Hematopoietic multipotent progenitor cell treated with erythropoietin and hydrocortisone succinate and interleukin-3 and kit ligand, for 6 days (in vitro differentiated cells): ENCODE measurements at regions not wholly inside any gene's neighbourhood (a gene's known extent, or its start where the extent isn't known, plus 50 kb on each side); places are given as distances from the start of the nearest gene placed in this dataset.

Experiments
- DNase-seq: peaks from one replicate; pipeline ENCODE4 v3.0.0-alpha.2; 2015

DNA sequence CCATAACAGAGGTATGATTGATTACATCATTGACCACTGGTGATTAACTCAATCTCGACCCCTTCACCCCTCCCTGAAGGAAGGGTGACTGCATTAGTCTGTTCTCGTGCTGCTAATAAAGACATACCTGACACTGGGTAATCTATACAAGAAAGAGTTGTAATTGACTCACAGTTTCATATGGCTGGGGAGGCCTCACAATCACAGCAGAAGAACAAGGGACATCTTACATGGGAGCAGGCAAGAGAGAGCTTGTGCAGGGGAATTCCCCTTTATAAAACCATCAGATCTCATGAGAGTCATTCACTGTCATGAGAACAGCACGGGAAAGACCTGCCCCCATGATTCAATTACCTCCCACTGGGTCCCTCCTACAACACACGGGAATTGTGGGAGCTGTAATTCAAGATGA, 55.9 kb upstream of the TMCC3 start:
- DNase-seq: no peak

DNA sequence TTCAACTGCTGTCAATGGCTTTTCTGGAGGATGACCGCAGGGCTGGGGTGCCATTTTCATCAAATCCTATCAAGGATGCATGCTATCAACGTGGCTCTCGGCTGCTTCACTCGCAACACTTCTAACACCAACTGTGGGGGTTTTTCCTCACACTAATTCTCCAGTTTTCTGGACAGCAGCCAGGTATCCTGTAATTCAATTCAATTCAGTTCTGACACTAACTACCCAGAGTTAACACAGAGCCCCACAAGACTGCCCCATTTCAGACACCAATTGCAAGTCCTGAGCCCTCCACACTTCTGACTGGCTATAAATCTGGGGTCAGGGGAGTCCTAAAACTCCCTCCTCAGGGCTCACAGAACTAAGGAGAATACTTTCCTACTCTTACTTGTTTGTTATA, 55.3 kb upstream of the TMCC3 start:
- DNase-seq: no peak

DNA sequence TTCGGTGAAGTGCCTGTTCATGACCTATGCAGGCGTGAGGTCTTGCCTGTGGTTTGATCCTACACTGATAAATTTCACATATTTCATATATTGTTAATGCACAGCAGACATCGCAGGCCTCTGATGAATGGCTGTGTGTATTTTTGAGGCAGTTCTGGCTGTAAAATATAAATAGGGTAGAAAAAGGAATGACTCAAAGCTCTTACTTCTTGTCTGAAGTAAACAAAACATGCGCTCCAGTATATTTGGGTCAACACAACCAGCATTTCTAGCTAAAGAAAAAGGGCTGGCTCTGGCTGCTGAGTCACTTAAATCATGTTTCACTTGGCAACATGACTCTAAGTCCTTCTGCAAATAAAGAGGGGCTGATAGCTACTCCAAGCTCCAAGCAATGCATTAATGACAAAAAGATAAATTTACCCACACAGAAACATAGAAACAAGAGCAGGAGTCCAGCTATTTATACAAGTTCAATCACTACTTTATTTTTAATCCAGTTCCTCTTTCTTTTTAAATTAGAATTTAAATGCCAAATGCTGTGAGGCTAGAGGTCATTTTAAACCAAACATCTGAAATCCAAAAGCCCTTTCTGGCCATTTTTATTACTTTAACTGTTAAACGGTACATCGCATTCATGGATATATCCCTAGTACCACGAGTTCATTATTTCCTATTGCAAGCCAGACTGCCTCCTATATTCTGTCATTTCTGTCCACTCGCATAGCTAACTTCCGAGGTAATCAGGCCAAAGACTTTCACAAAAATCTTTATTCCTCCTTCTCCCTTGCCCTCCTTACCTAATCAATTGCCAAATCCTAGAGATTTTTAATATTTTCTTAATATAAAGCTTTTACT, 54.3 kb upstream of the TMCC3 start:
- peak; percentile 9 for DNase-seq

DNA sequence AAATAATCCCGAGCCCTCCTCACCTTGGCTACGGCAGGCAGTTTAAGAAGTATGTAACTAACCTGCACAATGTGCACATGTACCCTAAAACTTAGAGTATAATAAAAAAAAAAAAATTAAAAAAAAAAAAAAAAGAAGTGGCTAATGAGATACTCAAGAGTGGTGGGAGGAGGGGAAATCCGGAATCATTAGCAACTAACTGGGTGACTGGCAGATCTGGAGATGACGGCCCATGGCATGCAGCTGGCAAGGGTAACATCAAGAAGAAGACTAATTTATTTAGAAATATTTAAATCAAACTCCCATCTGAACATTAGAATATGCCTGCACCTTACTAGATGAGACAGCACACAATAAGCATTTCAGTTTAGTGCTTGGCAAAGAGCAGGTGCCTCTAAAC, 52.3 kb upstream of the TMCC3 start:
- DNase-seq: no peak

DNA sequence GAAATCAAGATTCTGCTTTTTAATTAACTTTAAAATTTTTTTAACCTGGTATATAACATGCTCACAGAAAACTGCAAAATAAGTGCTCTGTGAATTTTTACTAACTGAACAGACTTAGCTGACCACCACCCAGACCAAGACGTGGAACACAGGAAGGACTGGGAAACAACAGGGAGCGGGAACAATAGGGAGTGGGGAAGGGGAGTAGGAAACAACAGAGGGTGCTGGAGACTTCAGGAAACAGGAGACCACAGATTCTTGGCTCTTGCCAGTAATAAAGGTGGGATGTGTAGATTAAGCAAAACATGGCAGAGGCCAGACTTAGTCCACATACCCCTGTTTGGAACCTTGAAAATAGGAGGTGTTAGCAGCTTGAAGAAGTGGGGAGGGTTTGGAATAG, 51.4 kb upstream of the TMCC3 start:
- no peak for DNase-seq

DNA sequence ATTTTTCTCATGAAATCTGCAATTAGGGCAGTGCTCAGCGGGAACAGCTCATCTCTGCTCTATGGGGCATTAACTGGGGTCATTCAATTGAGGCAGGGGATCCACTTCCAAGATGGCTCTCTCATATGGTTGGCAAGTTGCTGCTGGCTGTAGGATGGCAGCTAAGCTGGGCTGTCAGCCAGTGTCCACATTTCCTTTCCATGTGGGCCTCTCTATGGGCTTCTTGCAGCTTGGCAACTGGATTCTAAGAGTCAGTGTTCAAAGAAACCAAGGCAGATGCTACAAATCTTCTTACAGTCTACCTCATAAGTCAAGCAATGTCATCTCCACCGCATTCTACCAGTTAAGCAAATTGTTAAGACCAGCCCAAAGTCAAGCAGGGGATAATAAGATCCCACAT, 50.3 kb upstream of the TMCC3 start:
- no peak for DNase-seq
